NT2/D1 (cell line): ENCODE measurements at regions not wholly inside any gene's neighbourhood (a gene's known extent, or its start where the extent isn't known, plus 50 kb on each side); places are given as distances from the start of the nearest gene placed in this dataset.

Experiments
- DNase-seq: peaks from one replicate; pipeline ENCODE4 v3.0.0-alpha.2; 2011; ENCODE audit warnings: low read depth, low spot score
- H3K27me3 ChIP-seq: 2 replicates; pipeline ENCODE4 v1.6.0; 2011; ENCODE audit warnings: mild to moderate bottlenecking; ENCODE audit not compliant: insufficient read length, insufficient read depth
- H3K36me3 ChIP-seq: 2 replicates; pipeline ENCODE4 v1.6.1; 2011; ENCODE audit warnings: mild to moderate bottlenecking, low read length, mixed read lengths; ENCODE audit not compliant: insufficient read depth, insufficient read length
- H3K4me1 ChIP-seq: 2 replicates; pipeline ENCODE4 v1.5.1; 2011; ENCODE audit not compliant: insufficient read depth, insufficient read length
- H3K4me3 ChIP-seq: 2 replicates; pipeline ENCODE4 v1.5.1; 2011; ENCODE audit warnings: low read depth; ENCODE audit not compliant: insufficient read length
- H3K9ac ChIP-seq: 2 replicates; pipeline ENCODE4 v1.6.0; 2011; ENCODE audit warnings: low read depth; ENCODE audit not compliant: insufficient read length
- H3K9me3 ChIP-seq: 2 replicates; pipeline ENCODE4 v1.5.1; 2011; ENCODE audit warnings: mild to moderate bottlenecking, low read length; ENCODE audit not compliant: insufficient read depth
- SUZ12 ChIP-seq: IDR thresholded peaks from 2 replicates; pipeline ENCODE4 v1.6.1; 2011; ENCODE audit not compliant: insufficient read length, insufficient read depth; ENCODE audit errors: extremely low read depth
- YY1 ChIP-seq: IDR thresholded peaks from 2 replicates; pipeline ENCODE4 v1.6.1; 2011; ENCODE audit not compliant: insufficient read length, insufficient read depth
- ZNF274 ChIP-seq: IDR thresholded peaks from 2 replicates; pipeline ENCODE4 v1.6.1; 2011; ENCODE audit warnings: mild to moderate bottlenecking, low read depth, low read length

- H3K27me3 ChIP-seq, result no peaks in the 10 kb centered on the region
- no peaks in the 10 kb centered on the region for H3K4me1 ChIP-seq
- H3K36me3 ChIP-seq, result no peaks in the 10 kb centered on the region
- no peak for DNase-seq
- no peak overlapping the region for H3K9ac ChIP-seq
- H3K4me3 ChIP-seq, result no peak overlapping the region
- no peak for TF ChIP-seq SUZ12
- no peak for TF ChIP-seq ZNF274
- no peak for TF ChIP-seq YY1
- no peaks in the 10 kb centered on the region for H3K9me3 ChIP-seq
Observed at GRCh38 chr15:87219650-87220615, 1036.6 kb downstream of the NTRK3 start.

- Histone ChIP-seq H3K36me3 (no peaks in the 10 kb centered on the region), H3K4me1 (no peaks in the 10 kb centered on the region), H3K4me3 (no peak overlapping the region), H3K27me3 (no peaks in the 10 kb centered on the region), H3K9ac (no peak overlapping the region), H3K9me3 (no peaks in the 10 kb centered on the region; the same call in 1 of the 2 replicates)
- no peak for TF ChIP-seq YY1
- no peak for TF ChIP-seq ZNF274
- no peak for TF ChIP-seq SUZ12
- DNase-seq, result no peak
Observed at GRCh38 chr15:87215100-87215499, 1041.4 kb downstream of the NTRK3 start.

GRCh38 chr15:87213626-87214025 is 1042.9 kb downstream of the NTRK3 start:
- Histone ChIP-seq H3K4me1 (no peaks in the 10 kb centered on the region), H3K9ac (no peak overlapping the region), H3K9me3 (no peaks in the 10 kb centered on the region; the same call in 1 of the 2 replicates), H3K27me3 (no peaks in the 10 kb centered on the region), H3K4me3 (no peak overlapping the region), H3K36me3 (no peaks in the 10 kb centered on the region)
- TF ChIP-seq ZNF274, result no peak
- TF ChIP-seq YY1, result no peak
- no peak for TF ChIP-seq SUZ12
- DNase-seq, result no peak

GRCh38 chr15:87212041-87212440 is 1044.5 kb downstream of the NTRK3 start:
- H3K9ac ChIP-seq, result no peak overlapping the region
- H3K9me3 ChIP-seq, result no peaks in the 10 kb centered on the region; the same call in 1 of the 2 replicates
- no peak for DNase-seq
- H3K36me3 ChIP-seq, result no peaks in the 10 kb centered on the region
- no peaks in the 10 kb centered on the region for H3K27me3 ChIP-seq
- no peaks in the 10 kb centered on the region for H3K4me1 ChIP-seq
- no peak overlapping the region for H3K4me3 ChIP-seq
- TF ChIP-seq SUZ12, result no peak
- no peak for TF ChIP-seq ZNF274
- no peak for TF ChIP-seq YY1

GRCh38 chr15:87211547-87211946 is 1045.0 kb downstream of the NTRK3 start:
- H3K4me1 ChIP-seq, result no peaks in the 10 kb centered on the region

GRCh38 chr15:87209891-87210689 is 1046.4 kb downstream of the NTRK3 start:
- no peaks in the 10 kb centered on the region for H3K36me3 ChIP-seq
- H3K4me1 ChIP-seq, result no peaks in the 10 kb centered on the region
- no peak for DNase-seq
- H3K27me3 ChIP-seq, result no peaks in the 10 kb centered on the region
- TF ChIP-seq SUZ12 (no peak), YY1 (no peak), ZNF274 (no peak)
- no peak overlapping the region for H3K4me3 ChIP-seq
- no peak overlapping the region for H3K9ac ChIP-seq
- H3K9me3 ChIP-seq, result no peaks in the 10 kb centered on the region; the same call in 1 of the 2 replicates

More at GRCh38 chr15:87211547-87211946, 1045.0 kb downstream of the NTRK3 start:
- Histone ChIP-seq H3K4me3 (no peak overlapping the region), H3K9me3 (no peaks in the 10 kb centered on the region; the same call in 1 of the 2 replicates), H3K36me3 (no peaks in the 10 kb centered on the region), H3K9ac (no peak overlapping the region), H3K27me3 (no peaks in the 10 kb centered on the region)
- DNase-seq, result no peak
- no peak for TF ChIP-seq YY1
- TF ChIP-seq ZNF274, result no peak
- no peak for TF ChIP-seq SUZ12
